ENCODE measurements at regions not wholly inside any gene's neighbourhood (a gene's known extent, or its start where the extent isn't known, plus 50 kb on each side); places are given as distances from the start of the nearest gene placed in this dataset.

- Histone ChIP-seq H3K27ac (replicated peaks) (no peak overlapping the region), H3K27me3 (ENCODE audit: insufficient read depth, poor library complexity, severe bottlenecking) (no peaks in the 10 kb centered on the region), H3K4me3 (replicated peaks; ENCODE audit: insufficient read depth, low read length) (no peak overlapping the region)
- no peak for DNase-seq (ENCODE audit: low read depth in 1 of 2, low spot score in 1 of 2)
- TF ChIP-seq CTCF (IDR thresholded peaks at IDR 0.05; ENCODE audit: insufficient read depth, low read length) (no peak), SPI1 (IDR thresholded peaks at IDR 0.05; ENCODE audit: borderline replicate concordance, low read depth) (no peak)
These were observed 59.6 kb upstream of the PITRM1 start for GRCh38 chr10:3231951-3232730.

- DNase-seq (ENCODE audit: low read depth in 1 of 2, low spot score in 1 of 2) = no peak
These were observed 57.2 kb upstream of the PITRM1 start for GRCh38 chr10:3229815-3230214.

GRCh38 chr10:3228629-3228945 is 56.0 kb upstream of the PITRM1 start:
- Histone ChIP-seq H3K27me3 (ENCODE audit: insufficient read depth, poor library complexity, severe bottlenecking) (no peaks in the 10 kb centered on the region), H3K27ac (replicated peaks) (no peak overlapping the region), H3K4me3 (replicated peaks; ENCODE audit: insufficient read depth, low read length) (no peak overlapping the region)
- TF ChIP-seq REST (IDR thresholded peaks at IDR 0.05; ENCODE audit: insufficient replicate concordance, low read depth) (no peak), CTCF (IDR thresholded peaks at IDR 0.05; ENCODE audit: insufficient read depth, low read length) (no peak), GABPA (IDR thresholded peaks at IDR 0.05; ENCODE audit: low read depth) (no peak), SPI1 (IDR thresholded peaks at IDR 0.05; ENCODE audit: borderline replicate concordance, low read depth) (no peak), POLR2AphosphoS5 (IDR thresholded peaks at IDR 0.05; ENCODE audit: low read depth) (no peak)
- no peak for DNase-seq (ENCODE audit: low read depth in 1 of 2, low spot score in 1 of 2)

More at GRCh38 chr10:3229815-3230214, 57.2 kb upstream of the PITRM1 start:
- no peak overlapping the region for H3K27ac ChIP-seq (replicated peaks)
- TF ChIP-seq SPI1 (IDR thresholded peaks at IDR 0.05; ENCODE audit: borderline replicate concordance, low read depth) (no peak), CTCF (IDR thresholded peaks at IDR 0.05; ENCODE audit: insufficient read depth, low read length) (no peak), REST (IDR thresholded peaks at IDR 0.05; ENCODE audit: insufficient replicate concordance, low read depth) (no peak), POLR2AphosphoS5 (IDR thresholded peaks at IDR 0.05; ENCODE audit: low read depth) (no peak), GABPA (IDR thresholded peaks at IDR 0.05; ENCODE audit: low read depth) (no peak)
- H3K4me3 ChIP-seq (replicated peaks; ENCODE audit: insufficient read depth, low read length) = no peak overlapping the region
- no peaks in the 10 kb centered on the region for H3K27me3 ChIP-seq (ENCODE audit: insufficient read depth, poor library complexity, severe bottlenecking)
